ENCODE measurements at regions not wholly inside any gene's neighbourhood (a gene's known extent, or its start where the extent isn't known, plus 50 kb on each side); places are given as distances from the start of the nearest gene placed in this dataset.

GRCh38 chr18:38883111-38883510, 1317.5 kb upstream of the CELF4 start:
- Histone ChIP-seq H3K9ac (ENCODE audit: control insufficient read depth, insufficient read depth, low read length) (no peak overlapping the region), H3K4me2 (ENCODE audit: control insufficient read depth, insufficient read depth) (no peak overlapping the region), H2AFZ (ENCODE audit: control insufficient read depth, low read depth, low read length) (no peak overlapping the region), H3K27me3 (replicated peaks in 1 of 2; ENCODE audit: control insufficient read depth in 2 of 2, insufficient read depth in 2 of 2, low read length in 1 of 2) (no peaks in the 10 kb centered on the region), H3K79me2 (ENCODE audit: control insufficient read depth, insufficient read depth, low read length) (no peaks in the 10 kb centered on the region), H3K4me3 (no peak overlapping the region), H3K9me3 (replicated peaks; ENCODE audit: control insufficient read depth, insufficient read depth, low read length) (no peaks in the 10 kb centered on the region), H3K4me1 (ENCODE audit: control insufficient read depth, insufficient read depth, low read length) (no peaks in the 10 kb centered on the region), H3K36me3 (ENCODE audit: control insufficient read depth in 2 of 2, insufficient read depth in 2 of 2, low read length in 1 of 2) (no peaks in the 10 kb centered on the region), H4K20me1 (ENCODE audit: control insufficient read depth, insufficient read depth) (no peaks in the 10 kb centered on the region), H3K27ac (ENCODE audit: control insufficient read depth, insufficient read depth) (no peak overlapping the region)
- intact Hi-C loops (cut with micrococcal nuclease; ENCODE audit: unreplicated experiment): no loop called here
- ChIA-PET RAD21 (ENCODE audit: unreplicated experiment) (no interaction called here), CTCF (interaction anchor here (1.4 to 1.6 kb wide), 2 partner anchors 31 to 337 kb away, joined by 3 to 4 read pairs; no protein-coding TSS in a partner anchor), SMC1A (ENCODE audit: uncharacterized antibody, unreplicated experiment) (no interaction called here), POLR2A (no interaction called here)
- WGBS (ENCODE audit: insufficient coverage, insufficient replicate concordance, low lambda C conversion rate, missing lambda C conversion rate): 44% methylated on average over 4 of the region's 4 CpGs
- BruUV-seq (replicated peaks): no TSS peak
- no peak for FAIRE-seq
- DNase-seq (ENCODE audit: low read depth, low spot score): no peak
- no peak for ATAC-seq
- in situ Hi-C loops (cut with MboI): no loop called here
- TF ChIP-seq PBX3 (IDR thresholded peaks at IDR 0.05; ENCODE audit: insufficient replicate concordance, low read depth, low read length) (no peak), SMAD1 (IDR thresholded peaks at IDR 0.05; ENCODE audit: low read depth, partially characterized antibody) (no peak), SRF (IDR thresholded peaks at IDR 0.05; ENCODE audit: low read depth in 2 of 2, low read length in 2 of 2) (no peak), ZNF217 (IDR thresholded peaks at IDR 0.05) (no peak), IRF4 (IDR thresholded peaks at IDR 0.05; ENCODE audit: low read depth, low read length) (no peak), MEF2B (IDR thresholded peaks at IDR 0.05; ENCODE audit: partially characterized antibody, poor library complexity, severe bottlenecking) (no peak), REST (IDR thresholded peaks at IDR 0.05; ENCODE audit: low read depth, low read length) (no peak), NKRF (conservative IDR thresholded peaks at IDR 0.05) (no peak), CTCF (IDR thresholded peaks at IDR 0.05 in 2 of 3, conservative IDR thresholded peaks at IDR 0.05 in 1 of 3; ENCODE audit: control insufficient read depth in 2 of 3, extremely low read depth in 1 of 3, insufficient read depth in 1 of 3, low read depth in 3 of 3, low read length in 3 of 3) (no peak), KDM1A (IDR thresholded peaks at IDR 0.05; ENCODE audit: borderline replicate concordance) (no peak), TCF7 (IDR thresholded peaks at IDR 0.05; ENCODE audit: borderline replicate concordance) (no peak), MAX (IDR thresholded peaks at IDR 0.05; ENCODE audit: low read depth, low read length) (no peak), ATF2 (IDR thresholded peaks at IDR 0.05; ENCODE audit: low read length) (no peak)

Data from GM12878 (cell line).